ENCODE measurements at regions not wholly inside any gene's neighbourhood (a gene's known extent, or its start where the extent isn't known, plus 50 kb on each side); places are given as distances from the start of the nearest gene placed in this dataset.

DNA sequence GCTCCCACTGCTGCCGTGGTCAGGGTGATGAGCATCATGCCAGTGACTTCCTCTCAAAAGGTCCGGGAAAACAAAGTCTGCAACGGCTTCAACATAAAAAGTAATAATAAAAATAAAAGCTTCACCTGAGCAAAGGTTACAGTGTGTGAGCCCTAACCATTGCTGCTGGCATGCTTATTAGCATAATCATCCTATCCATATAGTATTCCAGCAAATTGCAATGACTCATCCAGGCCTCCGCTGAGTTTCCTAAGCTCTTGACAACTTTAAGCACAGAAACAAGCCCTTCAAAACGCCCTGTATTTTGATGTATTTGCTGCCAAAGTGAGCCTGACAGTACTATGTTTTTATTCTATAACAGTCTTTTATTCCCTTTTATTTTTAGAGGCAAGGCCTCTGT, 100.5 kb downstream of the AASDH start:
- DNase-seq (ENCODE audit: low read depth in 2 of 2) = no peak

DNA sequence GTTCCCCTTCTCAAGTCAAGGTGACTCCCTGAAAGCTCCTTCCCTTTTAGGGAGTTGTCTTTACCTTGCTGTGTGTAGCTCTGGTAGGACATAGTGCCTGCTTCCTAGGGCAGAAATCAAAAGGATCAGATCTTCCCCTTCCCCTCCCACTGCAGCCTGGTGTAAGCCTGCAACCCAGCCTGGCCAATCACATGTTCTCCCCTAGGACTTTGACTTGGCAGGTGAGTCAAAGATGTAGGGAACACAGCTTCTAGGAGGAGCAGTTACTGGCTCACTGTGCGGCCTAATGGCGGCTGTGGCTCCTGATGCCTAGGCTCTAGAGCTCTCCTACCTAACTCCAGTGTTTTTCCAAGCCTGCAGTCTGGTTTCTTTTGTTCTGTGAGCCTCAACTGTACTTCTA, 103.9 kb downstream of the AASDH start:
- no peak for DNase-seq (ENCODE audit: low read depth in 2 of 2)

DNA sequence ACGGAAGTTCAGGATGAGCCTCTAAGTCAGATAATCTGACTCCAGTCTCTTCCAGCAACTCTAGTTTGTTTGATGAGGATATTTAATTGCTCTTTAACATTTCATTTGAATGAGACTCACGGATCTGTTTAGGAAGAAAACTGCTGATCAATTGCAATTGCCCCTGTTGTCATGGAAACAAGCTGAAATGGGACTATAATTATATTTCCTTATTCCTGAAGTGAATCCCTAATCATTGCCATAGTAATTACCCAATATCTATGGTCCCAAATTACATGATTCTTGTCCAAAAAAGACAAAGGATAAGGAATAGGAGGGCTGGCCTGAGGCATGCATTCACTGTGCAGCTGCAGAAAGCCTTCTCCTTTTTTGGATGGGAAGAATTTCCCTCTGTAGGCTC, 105.3 kb downstream of the AASDH start:
- DNase-seq (ENCODE audit: low read depth in 2 of 2) = no peak

DNA sequence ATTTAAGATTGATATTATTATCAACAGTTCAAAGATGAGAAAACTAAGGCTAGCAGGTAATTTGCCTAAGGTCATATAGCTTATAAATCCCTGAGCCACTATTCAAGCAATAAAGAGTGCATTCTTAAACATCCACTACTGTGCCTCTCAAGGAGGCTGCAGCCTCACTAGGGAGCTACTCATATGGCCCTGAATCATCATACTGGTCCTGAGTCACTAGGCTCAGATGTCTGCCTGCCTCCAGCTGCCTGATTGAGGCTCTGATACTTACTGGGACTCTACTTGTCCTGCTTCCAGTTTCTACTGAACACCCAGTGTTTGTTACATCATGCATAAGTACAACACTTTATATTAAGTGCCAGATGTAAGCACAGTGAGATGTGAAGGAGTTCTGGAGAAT, 110.7 kb downstream of the AASDH start:
- no peak for DNase-seq (ENCODE audit: low read depth in 2 of 2)

DNA sequence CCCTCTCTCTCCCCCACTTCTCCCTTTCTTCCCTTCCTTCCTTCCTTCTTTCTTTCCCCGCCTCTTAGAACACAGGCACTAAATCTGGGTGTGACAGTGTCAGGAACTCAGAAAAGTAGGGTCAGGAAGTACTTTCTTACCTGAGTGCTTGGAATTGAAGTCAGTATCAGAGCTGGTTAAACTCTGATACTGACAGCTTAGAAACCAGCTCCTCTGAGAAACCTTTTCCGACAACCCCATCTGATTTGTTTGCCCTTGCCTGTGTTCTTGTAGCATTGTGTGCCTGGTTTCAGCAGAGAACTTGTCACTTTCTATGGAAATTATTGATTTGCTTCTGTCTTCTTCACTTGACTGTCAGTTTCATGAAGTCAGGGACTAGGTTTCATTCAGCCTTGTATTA, 113.9 kb downstream of the AASDH start:
- no peak for DNase-seq (ENCODE audit: low read depth in 2 of 2)

DNA sequence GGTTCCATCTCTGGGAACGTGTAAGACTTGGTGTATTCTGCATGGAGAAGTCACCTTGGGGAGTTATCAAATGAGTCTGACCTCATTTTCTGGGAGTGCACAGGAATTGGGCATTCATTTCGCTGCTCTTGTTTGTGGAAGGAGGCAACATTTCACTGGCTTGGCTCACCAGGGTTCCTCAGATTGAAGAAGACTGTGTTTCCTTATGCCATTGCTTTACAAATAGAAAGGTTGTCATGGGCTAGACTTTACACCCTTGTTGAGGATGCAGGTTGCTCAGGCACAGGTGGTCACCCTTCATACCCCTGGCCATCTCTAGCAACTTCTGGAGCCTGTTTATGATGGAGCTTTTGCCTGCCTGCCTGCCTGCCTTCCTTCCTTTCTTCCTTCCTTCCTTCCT, 114.4 kb downstream of the AASDH start:
- DNase-seq (ENCODE audit: low read depth in 2 of 2) = no peak

DNA sequence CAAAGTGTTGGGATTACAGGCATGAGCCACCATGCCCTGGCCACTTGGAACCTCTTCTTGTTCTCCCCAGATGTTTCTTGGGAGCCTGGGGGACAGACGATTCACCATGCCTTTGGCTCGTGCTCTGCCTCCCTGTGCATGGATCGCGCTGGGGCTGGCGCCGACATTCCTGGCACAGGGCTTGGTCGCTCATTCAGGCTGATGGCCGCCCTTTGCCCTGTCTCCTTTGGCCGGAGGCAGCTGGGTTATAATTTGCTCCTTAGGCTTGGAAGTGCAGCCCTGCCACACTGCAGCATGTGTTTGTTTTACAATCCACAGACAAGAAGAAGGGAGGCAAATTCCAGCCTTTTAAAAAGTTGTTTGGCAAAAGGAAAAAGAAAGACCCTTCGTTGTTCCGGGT, 115.3 kb downstream of the AASDH start:
- no peak for DNase-seq (ENCODE audit: low read depth in 2 of 2)

DNA sequence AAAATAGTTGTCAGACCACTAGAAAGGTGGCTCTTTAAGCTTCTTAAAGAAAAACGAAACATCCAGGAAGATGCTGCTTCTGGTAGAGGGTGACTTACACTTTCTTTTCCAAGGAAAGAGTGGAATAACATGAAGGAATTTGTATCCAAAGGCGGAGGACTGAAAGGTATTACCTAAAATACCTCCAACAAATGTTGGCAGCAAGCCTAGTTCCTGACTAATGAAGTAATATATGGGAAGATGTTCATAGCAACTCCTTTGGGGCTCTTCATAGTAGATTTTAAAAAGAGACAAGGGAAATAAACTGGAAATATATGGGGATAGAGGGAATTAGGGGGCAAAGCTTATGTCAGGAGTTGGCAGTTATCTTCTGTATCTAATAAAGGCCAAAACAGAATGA, 116.2 kb downstream of the AASDH start:
- no peak for DNase-seq (ENCODE audit: low read depth in 2 of 2)

DNA sequence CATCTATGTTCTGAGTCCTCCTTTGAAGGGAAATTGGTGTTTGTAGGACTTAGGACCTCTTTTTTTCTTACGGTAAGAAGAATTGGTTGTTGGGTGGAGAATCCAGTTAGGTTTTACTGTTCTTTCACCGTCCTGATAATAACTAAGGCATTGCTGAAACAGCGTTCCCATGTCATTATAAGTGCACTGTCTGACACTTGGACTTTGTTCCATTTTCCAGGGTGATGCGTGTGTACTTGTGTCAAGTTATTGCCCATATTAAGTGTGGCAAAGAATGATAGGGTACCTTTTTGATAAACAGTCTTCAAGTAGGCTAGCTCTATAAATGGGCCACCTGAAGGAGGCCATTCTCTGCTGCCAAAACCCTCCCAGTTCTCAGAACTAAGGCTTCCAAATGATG, 119.7 kb downstream of the AASDH start:
- no peak for DNase-seq (ENCODE audit: low read depth in 2 of 2)

DNA sequence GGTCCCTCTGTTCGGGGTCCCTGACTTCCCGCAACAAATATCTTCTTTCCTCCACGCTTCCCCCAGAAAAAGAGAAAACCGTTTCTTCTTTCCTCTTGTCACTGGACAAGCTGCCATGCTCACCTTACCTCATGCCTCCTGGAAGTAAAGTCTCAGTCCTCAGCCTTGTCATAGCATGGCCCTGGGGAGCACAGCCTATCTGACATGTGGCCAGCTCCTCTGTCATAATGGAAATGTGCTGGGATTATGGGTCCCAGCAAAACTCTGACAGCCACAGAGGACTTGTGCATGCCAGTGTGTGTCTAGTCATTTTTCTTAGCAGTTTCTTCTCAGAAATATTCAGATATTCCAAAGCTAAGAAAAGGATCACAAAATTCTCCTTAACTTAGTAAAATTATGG, 122.4 kb downstream of the AASDH start:
- no peak for DNase-seq (ENCODE audit: low read depth in 2 of 2)

DNA sequence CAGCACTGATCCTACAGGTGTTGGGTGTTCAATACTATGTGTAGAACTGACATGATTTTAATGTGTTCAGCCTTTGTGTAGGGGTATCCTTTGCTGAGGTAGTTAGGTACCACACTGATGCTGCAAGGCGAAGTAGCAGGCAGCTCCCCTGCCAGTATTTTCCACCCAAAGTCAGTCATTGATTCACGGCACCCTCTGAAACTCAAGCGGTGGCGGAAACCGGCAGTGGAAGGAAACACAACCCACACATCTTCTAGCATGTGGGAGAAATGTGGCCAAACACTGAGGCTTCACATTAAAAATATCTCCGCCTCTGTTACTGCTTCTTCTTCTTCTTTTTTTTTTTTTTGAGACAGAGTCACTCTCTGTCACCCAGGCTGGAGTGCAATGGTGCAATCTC, 126.3 kb downstream of the AASDH start:
- peak; percentile 47 to 50 for DNase-seq (ENCODE audit: low read depth in 2 of 2)

DNA sequence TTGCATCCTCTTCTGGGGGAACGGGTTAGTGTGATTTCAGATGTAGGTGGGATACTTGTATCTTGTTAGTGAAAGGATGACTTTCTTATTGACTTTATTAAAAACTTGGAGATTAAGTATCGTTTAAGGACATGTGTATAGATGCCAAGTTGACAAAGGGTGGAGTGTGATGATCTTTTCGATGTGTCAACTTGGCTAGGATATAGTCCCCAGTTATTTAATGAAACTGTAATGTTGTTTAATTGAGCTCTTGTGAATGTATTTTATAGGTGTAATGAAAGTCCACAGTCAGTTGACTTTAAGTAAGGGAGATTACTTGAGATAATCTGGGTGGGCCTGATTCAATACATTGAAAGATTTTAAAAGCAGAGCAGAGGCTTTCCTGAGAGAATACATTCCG, 127.0 kb downstream of the AASDH start:
- no peak for DNase-seq (ENCODE audit: low read depth in 2 of 2)

DNA sequence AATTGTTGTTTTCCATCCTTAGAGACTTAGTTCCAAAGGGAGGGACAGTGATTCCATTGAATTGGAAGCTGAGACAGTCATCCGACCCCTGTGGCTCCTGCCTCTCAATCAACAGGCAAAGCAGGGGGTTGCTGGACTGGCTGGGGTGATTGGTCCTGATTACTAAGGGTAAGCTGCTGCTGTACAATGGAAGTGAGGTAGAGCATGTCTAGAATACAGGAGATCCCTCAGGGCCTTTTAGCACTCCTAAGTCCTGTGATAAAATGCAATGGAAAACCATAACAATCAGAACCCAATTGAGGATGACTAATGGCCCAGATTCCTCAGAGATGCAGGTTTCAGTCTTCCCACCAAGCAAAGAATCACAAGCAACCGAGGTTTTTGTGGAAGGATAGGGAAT, 127.6 kb downstream of the AASDH start:
- DNase-seq (ENCODE audit: low read depth in 2 of 2) = no peak

DNA sequence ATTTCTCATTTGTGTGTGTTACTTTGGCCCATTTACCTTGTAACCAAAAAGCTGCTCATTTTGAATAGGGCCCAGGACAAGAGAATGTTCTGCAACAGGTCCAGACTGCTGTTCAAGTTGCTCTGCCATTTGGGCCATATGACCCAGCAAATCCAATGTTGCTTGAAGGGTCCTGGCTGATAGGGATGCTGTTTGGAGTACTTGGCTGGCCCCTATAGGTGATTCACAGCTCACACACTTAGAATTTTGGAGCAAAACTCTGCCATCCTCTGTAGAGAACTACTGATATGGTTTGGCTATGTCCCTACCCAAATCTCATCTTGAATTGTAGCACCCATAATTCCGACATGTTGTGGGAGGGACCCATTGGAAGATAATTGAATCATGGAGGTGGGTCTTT, 131.5 kb downstream of the AASDH start:
- DNase-seq (ENCODE audit: low read depth in 2 of 2) = no peak

DNA sequence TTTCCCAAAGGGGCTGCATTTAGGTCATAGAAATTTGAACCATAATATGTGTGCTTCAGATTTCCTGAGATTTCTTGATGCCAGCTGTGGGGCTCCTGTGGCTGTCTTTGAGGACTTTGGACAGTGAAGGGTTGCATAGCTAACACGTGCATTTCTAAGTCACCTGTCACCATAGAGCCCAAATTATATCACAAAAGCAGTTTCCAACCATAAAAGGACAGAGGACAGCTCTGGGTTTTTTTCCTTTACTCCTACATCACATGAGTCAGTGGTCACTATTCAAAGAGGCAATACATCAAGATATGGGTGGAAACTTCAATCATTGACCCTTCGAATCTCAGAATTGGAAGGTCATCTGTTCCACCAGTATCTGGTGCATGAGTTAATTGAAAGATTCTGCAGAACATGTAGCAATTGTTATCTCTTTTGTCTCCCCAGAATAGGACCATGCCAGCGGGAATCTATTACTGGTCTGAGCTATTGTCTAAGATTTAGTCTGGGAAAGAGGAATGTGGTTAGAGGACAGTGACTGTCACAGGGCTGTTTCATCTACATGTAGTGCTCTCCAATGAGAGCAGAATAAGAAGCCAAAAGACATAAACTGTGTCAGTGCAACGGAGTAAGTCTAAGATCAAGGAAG, 133.5 kb downstream of the AASDH start:
- DNase-seq (ENCODE audit: low read depth in 2 of 2) = no peak

DNA sequence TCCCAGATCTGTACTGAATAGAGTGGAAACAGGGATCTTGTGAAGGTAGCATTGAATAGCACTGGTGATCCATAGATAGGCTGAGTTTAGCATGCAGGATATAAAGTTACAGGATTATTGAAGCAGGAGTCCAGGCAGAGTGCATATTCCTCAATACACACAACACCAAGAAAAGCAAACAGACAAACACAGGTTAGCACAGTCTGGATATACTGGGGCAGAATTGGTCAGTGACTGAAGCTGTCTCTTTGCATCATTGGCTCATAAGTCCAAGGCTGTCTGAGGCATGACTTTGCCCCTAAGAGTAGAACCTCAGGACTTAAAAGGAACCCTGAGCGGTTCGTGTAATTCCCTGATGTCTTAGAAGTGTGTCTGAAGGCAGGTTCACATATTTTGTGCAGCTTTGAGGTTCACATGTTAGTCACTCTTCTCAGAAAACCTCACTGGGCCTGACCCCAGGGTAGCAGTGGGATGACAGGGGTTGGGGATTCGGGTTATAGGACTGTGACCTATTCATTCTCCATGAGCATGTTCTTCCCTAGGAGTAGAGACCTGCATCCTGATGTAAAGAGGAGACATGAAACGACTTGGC, 134.6 kb downstream of the AASDH start:
- no peak for DNase-seq (ENCODE audit: low read depth in 2 of 2)

DNA sequence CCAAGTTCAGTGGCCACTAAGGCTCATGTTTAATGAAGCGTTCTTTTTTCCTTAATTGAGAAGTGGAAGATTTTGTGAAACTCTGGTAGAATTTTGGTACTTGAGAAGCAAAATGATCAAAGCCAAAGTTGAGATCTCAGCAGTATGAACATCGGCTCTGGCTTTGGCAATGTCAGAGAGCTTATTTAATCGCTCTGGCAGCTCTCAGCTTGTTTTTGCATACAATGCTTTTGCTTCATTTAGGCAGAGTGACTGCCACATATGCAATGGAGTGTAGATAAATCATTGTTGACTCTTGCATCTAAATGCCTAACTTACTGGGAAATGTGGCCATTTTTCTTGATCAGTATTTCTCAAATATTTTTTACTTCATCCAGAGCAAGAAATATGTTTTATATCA, 135.7 kb downstream of the AASDH start:
- DNase-seq (ENCODE audit: low read depth in 2 of 2) = no peak

DNA sequence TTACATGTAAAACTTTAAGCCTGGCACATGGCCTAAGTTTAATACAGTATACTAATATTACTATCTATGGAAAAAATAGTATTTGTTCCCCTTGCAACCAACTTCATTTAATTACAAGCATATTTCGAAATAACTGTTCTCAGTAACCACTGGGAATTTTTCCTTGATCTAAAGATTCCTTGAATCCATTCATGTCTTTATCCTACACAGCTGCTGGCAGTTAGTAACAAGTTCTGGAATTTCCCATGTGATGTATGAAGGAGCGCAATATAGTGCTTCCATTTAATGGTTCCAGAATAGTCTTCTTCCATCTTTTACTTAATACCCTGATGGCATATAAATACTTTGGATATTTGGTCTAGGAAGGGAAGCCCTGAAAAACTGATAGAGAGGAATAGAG, 136.5 kb downstream of the AASDH start:
- DNase-seq (ENCODE audit: low read depth in 2 of 2) = no peak

DNA sequence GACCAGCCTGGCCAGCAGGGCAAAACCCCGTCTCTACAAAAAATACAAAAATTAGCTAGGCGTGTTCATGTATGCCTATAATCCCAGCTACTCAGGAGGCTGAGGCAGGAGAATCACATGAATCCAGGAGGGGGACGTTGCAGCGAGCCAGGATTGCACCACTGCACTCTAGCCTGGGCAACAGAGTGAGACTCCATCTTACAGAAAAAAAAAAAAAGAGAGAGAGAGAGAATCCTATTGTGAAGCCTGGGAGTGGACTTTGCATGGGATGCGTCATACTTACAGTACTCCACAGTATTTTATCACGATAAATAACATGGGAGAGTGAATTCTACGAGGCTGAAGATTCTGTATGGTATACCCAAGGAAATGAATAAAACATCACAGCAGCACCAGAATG, 139.6 kb downstream of the AASDH start:
- DNase-seq (ENCODE audit: low read depth in 2 of 2) = no peak

DNA sequence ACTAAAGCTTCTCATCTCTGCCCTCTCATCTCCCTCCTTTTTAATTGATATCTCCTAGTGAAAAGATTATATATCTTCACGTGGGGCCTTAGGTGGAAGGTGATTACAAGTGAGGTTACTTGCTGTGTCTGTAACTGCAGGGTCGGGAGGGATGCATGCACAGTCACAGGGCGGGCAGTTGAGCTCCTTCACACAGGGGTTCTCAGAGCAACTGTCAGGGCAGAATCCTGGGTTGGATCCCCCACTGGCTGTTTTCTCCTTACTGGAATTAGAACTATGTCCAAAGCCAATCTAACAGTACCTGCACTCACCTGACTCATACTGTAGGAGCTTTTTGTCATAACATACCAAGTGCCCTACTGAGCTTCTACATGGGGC, 141.1 kb downstream of the AASDH start:
- DNase-seq (ENCODE audit: low read depth in 2 of 2) = no peak

DNA sequence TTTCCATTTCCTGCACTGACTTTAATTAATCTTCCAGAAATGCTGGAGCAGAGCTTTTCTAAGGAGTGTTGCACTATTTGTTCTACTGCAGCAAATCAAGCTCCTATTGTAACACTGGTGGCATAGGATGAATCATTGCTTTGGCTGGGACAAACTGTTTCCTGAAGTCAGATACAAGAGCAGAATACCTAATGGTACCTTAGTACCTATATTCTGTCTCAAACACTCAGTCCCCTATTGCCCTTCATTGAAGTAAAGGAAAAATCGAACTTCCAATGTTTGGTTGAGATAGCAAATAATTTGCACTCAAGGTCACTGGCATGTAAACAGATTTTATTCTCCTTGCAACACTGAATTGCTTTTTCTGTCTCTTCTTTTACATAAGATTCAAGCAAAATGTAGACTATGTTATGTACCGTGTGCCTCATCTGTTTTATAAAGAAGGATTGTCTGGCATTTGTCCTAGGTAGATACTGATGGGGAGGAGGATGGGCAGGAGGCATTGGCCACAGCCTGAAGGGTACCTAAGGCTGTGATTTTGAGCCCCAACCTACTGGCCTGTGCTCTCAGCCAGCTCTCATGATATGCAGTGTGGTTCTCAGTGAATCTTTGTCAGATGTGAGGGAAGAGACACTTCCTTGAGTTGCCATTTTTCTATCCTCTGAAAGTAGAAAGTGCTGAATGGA, 141.6 kb downstream of the AASDH start:
- no peak for DNase-seq (ENCODE audit: low read depth in 2 of 2)

DNA sequence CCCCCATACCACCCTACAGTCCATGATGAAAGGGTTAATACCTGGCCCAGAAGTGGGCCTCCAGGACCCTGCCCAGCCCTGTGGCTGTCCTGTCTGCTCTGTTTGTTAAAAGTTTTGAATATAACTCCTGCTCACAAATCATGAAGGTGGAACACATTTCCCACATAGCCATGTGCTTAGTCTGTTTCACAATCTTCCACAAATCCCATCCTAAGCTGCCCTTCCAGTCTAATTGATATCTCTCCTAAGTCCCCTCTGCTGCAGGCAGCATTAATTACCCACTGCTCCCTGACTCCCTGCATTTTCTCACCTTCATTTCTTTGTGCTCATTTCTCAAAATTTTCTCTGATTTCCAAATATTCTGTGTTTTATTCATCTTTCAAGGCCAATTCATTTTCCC, 142.6 kb downstream of the AASDH start:
- DNase-seq (ENCODE audit: low read depth in 2 of 2) = no peak

DNA sequence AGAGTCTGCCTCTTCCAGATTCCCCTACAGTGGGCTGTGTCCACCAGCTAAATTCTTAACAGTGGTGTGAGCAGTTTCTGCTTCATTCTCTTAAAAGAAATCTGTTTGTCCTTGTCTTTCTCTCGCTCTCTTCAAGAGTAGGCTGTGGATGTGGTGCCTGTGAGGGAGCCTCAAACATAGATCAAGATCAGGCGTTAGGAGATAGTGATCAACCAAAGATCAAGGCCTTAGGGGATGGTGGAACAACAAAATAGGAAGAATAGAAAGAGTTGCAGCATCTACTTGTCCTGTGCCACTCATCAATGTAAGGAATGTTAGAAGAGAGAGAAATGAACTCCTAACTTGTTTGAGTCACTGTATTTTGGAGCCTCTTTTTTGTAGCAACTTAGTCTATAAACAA, 144.2 kb downstream of the AASDH start:
- DNase-seq (ENCODE audit: low read depth in 2 of 2) = no peak

DNA sequence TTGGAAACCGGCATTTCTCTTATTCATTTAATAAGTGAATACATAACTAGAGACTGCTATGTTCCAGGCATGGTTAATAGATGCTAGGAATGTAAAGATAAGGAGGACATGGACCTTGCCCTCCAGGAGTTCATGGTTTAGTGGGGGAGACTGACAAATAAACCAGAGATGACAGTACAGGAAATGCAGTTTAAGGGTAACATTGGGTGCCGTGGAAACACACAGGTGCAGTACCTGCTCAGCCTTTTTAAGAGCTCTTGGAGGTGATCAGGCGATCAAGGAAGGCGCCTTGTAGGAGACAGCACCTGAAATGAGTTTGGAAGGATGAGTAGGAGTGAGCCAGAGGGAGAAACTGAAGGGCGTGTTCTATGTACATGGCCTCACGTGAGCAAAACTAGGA, 145.8 kb downstream of the AASDH start:
- no peak for DNase-seq (ENCODE audit: low read depth in 2 of 2)

All from stimulated activated CD4-positive, alpha-beta T cell treated with anti-CD3 and anti-CD28 coated beads, Interleukin-15, amount 100 ng/mL, for 48 hours (primary cell).